ENCODE measurements at regions not wholly inside any gene's neighbourhood (a gene's known extent, or its start where the extent isn't known, plus 50 kb on each side); places are given as distances from the start of the nearest gene placed in this dataset.

GRCh38 chr12:39144613-39145061, 239.2 kb upstream of the CPNE8 start:
- H3K4me1 ChIP-seq (ENCODE audit: insufficient read depth, poor library complexity, severe bottlenecking): no peaks in the 10 kb centered on the region
- DNase-seq (ENCODE audit: low spot score) (no peak), ATAC-seq (ENCODE audit: low read depth) (no peak)
- H3K4me3 ChIP-seq (ENCODE audit: severe bottlenecking): no peak overlapping the region
- no peak overlapping the region for H3K27ac ChIP-seq (ENCODE audit: poor library complexity, severe bottlenecking)
- no peak for TF ChIP-seq CTCF (IDR thresholded peaks at IDR 0.05; ENCODE audit: poor library complexity, severe bottlenecking)
- H3K36me3 ChIP-seq (ENCODE audit: low read depth): no peaks in the 10 kb centered on the region
- peaks cover 16% of the 10 kb centered on the region for H3K27me3 ChIP-seq (ENCODE audit: insufficient read depth, poor library complexity, severe bottlenecking)
- H3K9me3 ChIP-seq (ENCODE audit: severe bottlenecking): peaks cover 2% of the 10 kb centered on the region

GRCh38 chr12:39138268-39138667, 232.9 kb upstream of the CPNE8 start:
- no peak for TF ChIP-seq CTCF (IDR thresholded peaks at IDR 0.05; ENCODE audit: poor library complexity, severe bottlenecking)
- no peak overlapping the region for H3K4me3 ChIP-seq (ENCODE audit: severe bottlenecking)
- no peaks in the 10 kb centered on the region for H3K27me3 ChIP-seq (ENCODE audit: insufficient read depth, poor library complexity, severe bottlenecking)
- no peaks in the 10 kb centered on the region for H3K36me3 ChIP-seq (ENCODE audit: low read depth)
- H3K27ac ChIP-seq (ENCODE audit: poor library complexity, severe bottlenecking): no peak overlapping the region
- ATAC-seq (ENCODE audit: low read depth) (no peak), DNase-seq (ENCODE audit: low spot score) (no peak)
- H3K9me3 ChIP-seq (ENCODE audit: severe bottlenecking): no peaks in the 10 kb centered on the region
- H3K4me1 ChIP-seq (ENCODE audit: insufficient read depth, poor library complexity, severe bottlenecking): no peaks in the 10 kb centered on the region

GRCh38 chr12:39127401-39127800, 222.0 kb upstream of the CPNE8 start:
- DNase-seq (ENCODE audit: low spot score) (no peak), ATAC-seq (ENCODE audit: low read depth) (peak; percentile 97)
- peaks cover 15% of the 10 kb centered on the region for H3K4me1 ChIP-seq (ENCODE audit: insufficient read depth, poor library complexity, severe bottlenecking)
- no peak overlapping the region for H3K27ac ChIP-seq (ENCODE audit: poor library complexity, severe bottlenecking)
- H3K27me3 ChIP-seq (ENCODE audit: insufficient read depth, poor library complexity, severe bottlenecking): no peaks in the 10 kb centered on the region
- H3K9me3 ChIP-seq (ENCODE audit: severe bottlenecking): no peaks in the 10 kb centered on the region
- H3K36me3 ChIP-seq (ENCODE audit: low read depth): no peaks in the 10 kb centered on the region
- H3K4me3 ChIP-seq (ENCODE audit: severe bottlenecking): no peak overlapping the region
- no peak for TF ChIP-seq CTCF (IDR thresholded peaks at IDR 0.05; ENCODE audit: poor library complexity, severe bottlenecking)

GRCh38 chr12:39125566-39125965, 220.2 kb upstream of the CPNE8 start:
- Histone ChIP-seq H3K4me3 (ENCODE audit: severe bottlenecking) (no peak overlapping the region), H3K27ac (ENCODE audit: poor library complexity, severe bottlenecking) (no peak overlapping the region), H3K36me3 (ENCODE audit: low read depth) (no peaks in the 10 kb centered on the region), H3K4me1 (ENCODE audit: insufficient read depth, poor library complexity, severe bottlenecking) (peaks cover 15% of the 10 kb centered on the region), H3K27me3 (ENCODE audit: insufficient read depth, poor library complexity, severe bottlenecking) (no peaks in the 10 kb centered on the region), H3K9me3 (ENCODE audit: severe bottlenecking) (no peaks in the 10 kb centered on the region)
- TF ChIP-seq CTCF (IDR thresholded peaks at IDR 0.05; ENCODE audit: poor library complexity, severe bottlenecking): no peak
- ATAC-seq (ENCODE audit: low read depth): peak; percentile 44; the same call in 2 of the 3 replicates
- no peak for DNase-seq (ENCODE audit: low spot score)

GRCh38 chr12:39124768-39125167, 219.4 kb upstream of the CPNE8 start:
- no peak overlapping the region for H3K4me3 ChIP-seq (ENCODE audit: severe bottlenecking)
- H3K27ac ChIP-seq (ENCODE audit: poor library complexity, severe bottlenecking): no peak overlapping the region
- ATAC-seq (ENCODE audit: low read depth): no peak
- H3K36me3 ChIP-seq (ENCODE audit: low read depth): no peaks in the 10 kb centered on the region
- no peak for TF ChIP-seq CTCF (IDR thresholded peaks at IDR 0.05; ENCODE audit: poor library complexity, severe bottlenecking)
- DNase-seq (ENCODE audit: low spot score): no peak
- H3K4me1 ChIP-seq (ENCODE audit: insufficient read depth, poor library complexity, severe bottlenecking): peaks cover 15% of the 10 kb centered on the region
- H3K9me3 ChIP-seq (ENCODE audit: severe bottlenecking): no peaks in the 10 kb centered on the region
- no peaks in the 10 kb centered on the region for H3K27me3 ChIP-seq (ENCODE audit: insufficient read depth, poor library complexity, severe bottlenecking)
